ENCODE measurements at regions not wholly inside any gene's neighbourhood (a gene's known extent, or its start where the extent isn't known, plus 50 kb on each side); places are given as distances from the start of the nearest gene placed in this dataset.

GRCh38 chr10:10623958-10624566 lies 393.6 kb upstream of the CELF2 start:
- POLR2A ChIA-PET: no interaction called here
- no peak for TF ChIP-seq CTCF (IDR thresholded peaks at IDR 0.05)

GRCh38 chr10:10624567-10624962 lies 393.1 kb upstream of the CELF2 start:
- no peaks in the 10 kb centered on the region for H3K4me1 Mint-ChIP-seq (ENCODE audit: low read depth)
- TF ChIP-seq CTCF (IDR thresholded peaks at IDR 0.05): no peak
- H3K9me3 Mint-ChIP-seq: no peaks in the 10 kb centered on the region
- POLR2A ChIA-PET: no interaction called here
- DNase-seq (no peak), ATAC-seq (no peak)
- no peak overlapping the region for H3K4me3 Mint-ChIP-seq
- H3K27me3 Mint-ChIP-seq: no peaks in the 10 kb centered on the region
- CTCF ChIA-PET: no interaction called here
- no peaks in the 10 kb centered on the region for H3K36me3 Mint-ChIP-seq (ENCODE audit: low read depth)
- intact Hi-C loops (cut with micrococcal nuclease): no loop called here
- H3K27ac Mint-ChIP-seq: no peak overlapping the region

More at GRCh38 chr10:10623958-10624566, 393.6 kb upstream of the CELF2 start:
- CTCF ChIA-PET: no interaction called here
- Mint-ChIP-seq H3K4me1 (ENCODE audit: low read depth) (no peaks in the 10 kb centered on the region), H3K4me3 (no peak overlapping the region), H3K27me3 (no peaks in the 10 kb centered on the region), H3K9me3 (no peaks in the 10 kb centered on the region), H3K27ac (no peak overlapping the region), H3K36me3 (ENCODE audit: low read depth) (no peaks in the 10 kb centered on the region)
- ATAC-seq (no peak), DNase-seq (no peak)
- intact Hi-C loops (cut with micrococcal nuclease): no loop called here

- no peak for DNase-seq
- no peaks in the 10 kb centered on the region for H3K4me1 Mint-ChIP-seq (ENCODE audit: low read depth)
- TF ChIP-seq CTCF (IDR thresholded peaks at IDR 0.05): no peak
- ChIA-PET POLR2A (no interaction called here), CTCF (no interaction called here)
- intact Hi-C loops (cut with micrococcal nuclease): no loop called here
- no peak for ATAC-seq
- peaks cover 3% of the 10 kb centered on the region for H3K27me3 Mint-ChIP-seq
- H3K27ac Mint-ChIP-seq: no peak overlapping the region
- H3K4me3 Mint-ChIP-seq: no peak overlapping the region
- H3K9me3 Mint-ChIP-seq: no peaks in the 10 kb centered on the region
- no peaks in the 10 kb centered on the region for H3K36me3 Mint-ChIP-seq (ENCODE audit: low read depth)
Observed at GRCh38 chr10:10625491-10625890, 392.2 kb upstream of the CELF2 start.

- ChIA-PET CTCF (no interaction called here), POLR2A (no interaction called here)
- DNase-seq (no peak), ATAC-seq (no peak)
- H3K4me1 Mint-ChIP-seq (ENCODE audit: low read depth): no peaks in the 10 kb centered on the region
- H3K9me3 Mint-ChIP-seq: no peaks in the 10 kb centered on the region
- no peak for TF ChIP-seq CTCF (IDR thresholded peaks at IDR 0.05)
- H3K36me3 Mint-ChIP-seq (ENCODE audit: low read depth): no peaks in the 10 kb centered on the region
- intact Hi-C loops (cut with micrococcal nuclease): no loop called here
- H3K27ac Mint-ChIP-seq: no peak overlapping the region
- peaks cover 3% of the 10 kb centered on the region for H3K27me3 Mint-ChIP-seq
- H3K4me3 Mint-ChIP-seq: no peak overlapping the region
Observed at GRCh38 chr10:10626734-10627133, 390.9 kb upstream of the CELF2 start.

- intact Hi-C loops (cut with micrococcal nuclease): no loop called here
- no peak overlapping the region for H3K27ac Mint-ChIP-seq
- TF ChIP-seq CTCF (IDR thresholded peaks at IDR 0.05): no peak
- no peaks in the 10 kb centered on the region for H3K9me3 Mint-ChIP-seq
- ATAC-seq (no peak), DNase-seq (no peak)
- peaks cover 3% of the 10 kb centered on the region for H3K27me3 Mint-ChIP-seq
- ChIA-PET POLR2A (no interaction called here), CTCF (no interaction called here)
- no peaks in the 10 kb centered on the region for H3K36me3 Mint-ChIP-seq (ENCODE audit: low read depth)
- H3K4me3 Mint-ChIP-seq: no peak overlapping the region
- no peaks in the 10 kb centered on the region for H3K4me1 Mint-ChIP-seq (ENCODE audit: low read depth)
Observed at GRCh38 chr10:10627414-10627813, 390.3 kb upstream of the CELF2 start.

Measured in activated CD8-positive, alpha-beta T cell treated with anti-CD3 and anti-CD28 coated beads for 36 hours (primary cell).